Panc1 (cell line): ENCODE measurements at regions not wholly inside any gene's neighbourhood (a gene's known extent, or its start where the extent isn't known, plus 50 kb on each side); places are given as distances from the start of the nearest gene placed in this dataset.
"Not testable (repeated sequence)": the region's sequence is repeated elsewhere in the genome, so short reads cannot be mapped to it uniquely, and the experiment has no call there.

Experiments
- ATAC-seq: fragments of 200-7000 bp; cut with Tn5 transposase; 2 replicates; pipeline ENCODE4 v1.9.1; 2020; ENCODE audit warnings: mild to moderate bottlenecking, moderate library complexity
- BruUV-seq: library from RNA; stranded (reverse); fragments of 400-500 nt; replicated peaks from 2 replicates; lab custom pipeline; 2021; lab: Mats Ljungman, UMichigan
- CTCF ChIA-PET: fragments of 300-600 bp; sonication (Branson Sonifier 250); formaldehyde crosslinking; loops from one replicate; lab custom pipeline; 2022; ENCODE audit warnings: antibody characterized with exemption; lab: Charles Lee
- POLR2A ChIA-PET: fragments of 300-600 bp; sonication (Branson Sonifier 250); formaldehyde crosslinking; loops from one replicate; lab custom pipeline; 2022; ENCODE audit warnings: antibody characterized with exemption; lab: Charles Lee
- DNase-seq: peaks from one replicate; pipeline ENCODE4 v3.0.0-alpha.2; 2010; ENCODE audit warnings: low read depth, low spot score
- H3K27ac ChIP-seq: 2 replicates; pipeline ENCODE4 v1.5.1; 2011; ENCODE audit warnings: mild to moderate bottlenecking, low read length, inconsistent platforms
- H3K27me3 ChIP-seq: fragments of 200-500 bp; sonication (Bioruptor generic); 2 replicates; pipeline ENCODE4 v1.6.0; 2014; ENCODE audit warnings: low read length, inconsistent platforms; ENCODE audit not compliant: control insufficient read depth, insufficient read depth
- H3K36me3 ChIP-seq: fragments of 200-500 bp; sonication (Bioruptor generic); 2 replicates; pipeline ENCODE4 v1.5.1; 2014; ENCODE audit warnings: inconsistent platforms, mild to moderate bottlenecking, low read length, moderate library complexity; ENCODE audit not compliant: control insufficient read depth, insufficient read depth
- H3K4me1 ChIP-seq: 2 replicates; pipeline ENCODE4 v1.5.1; 2011; ENCODE audit warnings: inconsistent platforms, mild to moderate bottlenecking, low read length, moderate library complexity; ENCODE audit not compliant: control insufficient read depth, insufficient read depth
- H3K4me3 ChIP-seq, 2 experiments: 2 replicates each; pipeline ENCODE4 v1.5.1; 2011 to 2012; ENCODE audit warnings: low read depth in 2 of 2, low read length in 2 of 2, mild to moderate bottlenecking in 2 of 2, inconsistent platforms in 1 of 2, moderate library complexity in 1 of 2
- H3K9me3 ChIP-seq: fragments of 200-500 bp; sonication (Bioruptor generic); 2 replicates; pipeline ENCODE4 v1.5.1; 2014; ENCODE audit warnings: low read depth, mild to moderate bottlenecking, inconsistent platforms, low read length, moderate library complexity; ENCODE audit not compliant: control insufficient read depth, insufficient read depth
- CTCF ChIP-seq: fragments of 450-650 bp; IDR thresholded peaks from 2 replicates; pipeline ENCODE4 v1.5.1; 2017; ENCODE audit warnings: mild to moderate bottlenecking
- POLR2AphosphoS5 ChIP-seq: IDR thresholded peaks from 2 replicates; pipeline ENCODE4 v1.6.1; 2012; ENCODE audit warnings: mild to moderate bottlenecking, low read depth, low read length, moderate library complexity
- SIN3A ChIP-seq: IDR thresholded peaks from 2 replicates; pipeline ENCODE4 v1.6.1; 2012; ENCODE audit warnings: low read depth, mild to moderate bottlenecking, low read length, moderate library complexity, borderline replicate concordance; ENCODE audit not compliant: insufficient read depth
- TCF7L2 ChIP-seq: IDR thresholded peaks from 2 replicates; pipeline ENCODE4 v1.6.1; 2011; ENCODE audit warnings: mild to moderate bottlenecking, low read depth, low read length, inconsistent platforms
- in situ Hi-C: cut with HindIII; loops from 2 replicates; pipeline ENCODE4 v1.10.0; 2016; ENCODE audit warnings: low sequenced_read_pairs, low pct_unique_long_range_greater_than_20kb
- intact Hi-C: fragments of 100-400 bp; cut with micrococcal nuclease; formaldehyde crosslinking; loops from one replicate; pipeline ENCODE4 v1.10.0; 2022; ENCODE audit not compliant: unreplicated experiment
- TF ChIP-seq, protein P1 (sequence below), 2 experiments: IDR thresholded peaks; 2 replicates each; pipeline ENCODE4 v1.6.1; 2011 to 2012; ENCODE audit warnings: low read depth in 2 of 2, control low read depth in 1 of 2, low read length in 1 of 2, mild to moderate bottlenecking in 1 of 2, moderate library complexity in 1 of 2; ENCODE audit not compliant: insufficient read depth in 1 of 2

- in situ Hi-C loops (no loop called here), intact Hi-C loops (no loop called here)
- no peak for ATAC-seq
- Histone ChIP-seq H3K4me3 (no peak overlapping the region), H3K27me3 (no peaks in the 10 kb centered on the region), H3K9me3 (no peaks in the 10 kb centered on the region), H3K4me1 (no peaks in the 10 kb centered on the region), H3K27ac (no peak overlapping the region), H3K36me3 (no peaks in the 10 kb centered on the region)
- DNase-seq, result no peak
- TF ChIP-seq POLR2AphosphoS5 (no peak), SIN3A (no peak), CTCF (no peak)
- TF ChIP-seq, protein P1, sequence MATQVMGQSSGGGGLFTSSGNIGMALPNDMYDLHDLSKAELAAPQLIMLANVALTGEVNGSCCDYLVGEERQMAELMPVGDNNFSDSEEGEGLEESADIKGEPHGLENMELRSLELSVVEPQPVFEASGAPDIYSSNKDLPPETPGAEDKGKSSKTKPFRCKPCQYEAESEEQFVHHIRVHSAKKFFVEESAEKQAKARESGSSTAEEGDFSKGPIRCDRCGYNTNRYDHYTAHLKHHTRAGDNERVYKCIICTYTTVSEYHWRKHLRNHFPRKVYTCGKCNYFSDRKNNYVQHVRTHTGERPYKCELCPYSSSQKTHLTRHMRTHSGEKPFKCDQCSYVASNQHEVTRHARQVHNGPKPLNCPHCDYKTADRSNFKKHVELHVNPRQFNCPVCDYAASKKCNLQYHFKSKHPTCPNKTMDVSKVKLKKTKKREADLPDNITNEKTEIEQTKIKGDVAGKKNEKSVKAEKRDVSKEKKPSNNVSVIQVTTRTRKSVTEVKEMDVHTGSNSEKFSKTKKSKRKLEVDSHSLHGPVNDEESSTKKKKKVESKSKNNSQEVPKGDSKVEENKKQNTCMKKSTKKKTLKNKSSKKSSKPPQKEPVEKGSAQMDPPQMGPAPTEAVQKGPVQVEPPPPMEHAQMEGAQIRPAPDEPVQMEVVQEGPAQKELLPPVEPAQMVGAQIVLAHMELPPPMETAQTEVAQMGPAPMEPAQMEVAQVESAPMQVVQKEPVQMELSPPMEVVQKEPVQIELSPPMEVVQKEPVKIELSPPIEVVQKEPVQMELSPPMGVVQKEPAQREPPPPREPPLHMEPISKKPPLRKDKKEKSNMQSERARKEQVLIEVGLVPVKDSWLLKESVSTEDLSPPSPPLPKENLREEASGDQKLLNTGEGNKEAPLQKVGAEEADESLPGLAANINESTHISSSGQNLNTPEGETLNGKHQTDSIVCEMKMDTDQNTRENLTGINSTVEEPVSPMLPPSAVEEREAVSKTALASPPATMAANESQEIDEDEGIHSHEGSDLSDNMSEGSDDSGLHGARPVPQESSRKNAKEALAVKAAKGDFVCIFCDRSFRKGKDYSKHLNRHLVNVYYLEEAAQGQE (IDR thresholded peaks at IDR 0.05; ENCODE audit: insufficient read depth in 1 of 2, low read depth in 2 of 2, low read length in 1 of 2), result no peak
- ChIA-PET CTCF (no interaction called here), POLR2A (no interaction called here)
- BruUV-seq, result no TSS peak
Measured at GRCh38 chr14:52179141-52179790, 88.2 kb upstream of the PTGDR start.

- DNase-seq, result no peak
- Histone ChIP-seq H3K27me3 (no peaks in the 10 kb centered on the region), H3K9me3 (no peaks in the 10 kb centered on the region), H3K36me3 (no peaks in the 10 kb centered on the region), H3K4me1 (no peaks in the 10 kb centered on the region), H3K4me3 (no peak overlapping the region), H3K27ac (no peak overlapping the region)
- no TSS peak for BruUV-seq
- ChIA-PET POLR2A (no interaction called here), CTCF (no interaction called here)
- in situ Hi-C loops, result no loop called here
- no peak for ATAC-seq
- no peak for TF ChIP-seq TCF7L2
- TF ChIP-seq, protein P1 (IDR thresholded peaks at IDR 0.05; ENCODE audit: insufficient read depth in 1 of 2, low read depth in 2 of 2, low read length in 1 of 2), result no peak
- no peak for TF ChIP-seq CTCF
- no peak for TF ChIP-seq SIN3A
- TF ChIP-seq POLR2AphosphoS5, result no peak
- intact Hi-C loops, result no loop called here
Measured at GRCh38 chr14:52175982-52176502, 91.5 kb upstream of the PTGDR start.

- H3K9me3 ChIP-seq, DNase-seq, BruUV-seq, POLR2A ChIA-PET, in situ Hi-C loops, H3K27ac ChIP-seq, ATAC-seq, H3K36me3 ChIP-seq, H3K4me1 ChIP-seq, H3K4me3 ChIP-seq, H3K27me3 ChIP-seq, CTCF ChIA-PET, intact Hi-C loops: not testable (repeated sequence)
Measured at GRCh38 chr14:52171932-52172331, 95.6 kb upstream of the PTGDR start.
